Esophagus squamous epithelium (tissue), 4 donors: ENCODE measurements at regions not wholly inside any gene's neighbourhood (a gene's known extent, or its start where the extent isn't known, plus 50 kb on each side); places are given as distances from the start of the nearest gene placed in this dataset.

Experiments
- POLR2A ChIP-seq, 4 donors: fragments of 450-650 bp; IDR thresholded peaks; one replicate each; pipeline ENCODE4 v1.6.1; 2017; ENCODE audit warnings: antibody characterized with exemption in 4 of 4, mild to moderate bottlenecking in 4 of 4, moderate library complexity in 3 of 4
- TF ChIP-seq, protein P1 (sequence below), 6 experiments: fragments of 450-650 bp in 4 of 6; fragments of 200-600 bp in 2 of 6; sonication (generic) in 2 of 6; IDR thresholded peaks; one replicate each; pipeline ENCODE4 v1.5.1; 2016 to 2019; ENCODE audit warnings: antibody characterized with exemption in 6 of 6, mild to moderate bottlenecking in 4 of 6, moderate library complexity in 4 of 6

DNA sequence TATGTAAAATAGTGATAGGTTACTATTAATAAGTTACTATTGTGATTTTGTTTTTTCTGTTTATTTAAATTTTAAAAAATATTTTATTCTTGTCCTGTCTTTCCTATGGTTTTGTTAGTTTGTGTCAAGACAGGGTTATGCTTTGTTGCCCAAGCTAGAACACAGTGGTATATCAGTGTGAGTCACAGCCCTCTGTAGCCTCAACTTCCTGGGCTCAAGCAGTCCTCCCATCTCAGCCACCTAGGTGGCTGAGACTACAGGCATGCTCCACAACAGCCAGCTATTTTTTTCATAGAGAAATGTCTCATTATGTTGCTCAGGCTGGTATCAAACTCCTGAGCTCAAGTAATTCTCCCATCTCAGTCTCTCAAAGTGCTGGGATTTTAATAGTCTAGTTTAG, 99.5 kb downstream of the ZNF675 start:
- TF ChIP-seq, protein P1, sequence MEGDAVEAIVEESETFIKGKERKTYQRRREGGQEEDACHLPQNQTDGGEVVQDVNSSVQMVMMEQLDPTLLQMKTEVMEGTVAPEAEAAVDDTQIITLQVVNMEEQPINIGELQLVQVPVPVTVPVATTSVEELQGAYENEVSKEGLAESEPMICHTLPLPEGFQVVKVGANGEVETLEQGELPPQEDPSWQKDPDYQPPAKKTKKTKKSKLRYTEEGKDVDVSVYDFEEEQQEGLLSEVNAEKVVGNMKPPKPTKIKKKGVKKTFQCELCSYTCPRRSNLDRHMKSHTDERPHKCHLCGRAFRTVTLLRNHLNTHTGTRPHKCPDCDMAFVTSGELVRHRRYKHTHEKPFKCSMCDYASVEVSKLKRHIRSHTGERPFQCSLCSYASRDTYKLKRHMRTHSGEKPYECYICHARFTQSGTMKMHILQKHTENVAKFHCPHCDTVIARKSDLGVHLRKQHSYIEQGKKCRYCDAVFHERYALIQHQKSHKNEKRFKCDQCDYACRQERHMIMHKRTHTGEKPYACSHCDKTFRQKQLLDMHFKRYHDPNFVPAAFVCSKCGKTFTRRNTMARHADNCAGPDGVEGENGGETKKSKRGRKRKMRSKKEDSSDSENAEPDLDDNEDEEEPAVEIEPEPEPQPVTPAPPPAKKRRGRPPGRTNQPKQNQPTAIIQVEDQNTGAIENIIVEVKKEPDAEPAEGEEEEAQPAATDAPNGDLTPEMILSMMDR (IDR thresholded peaks at IDR 0.05) = no peak
- no peak for TF ChIP-seq POLR2A (IDR thresholded peaks at IDR 0.05)
